DLD1 (cell line): ENCODE measurements at regions not wholly inside any gene's neighbourhood (a gene's known extent, or its start where the extent isn't known, plus 50 kb on each side); places are given as distances from the start of the nearest gene placed in this dataset.

ENCODE experiments used
- in situ Hi-C: cut with HindIII; loops from 2 replicates; pipeline ENCODE4 v1.10.0; 2017; ENCODE audit warnings: low sequenced_read_pairs

DNA sequence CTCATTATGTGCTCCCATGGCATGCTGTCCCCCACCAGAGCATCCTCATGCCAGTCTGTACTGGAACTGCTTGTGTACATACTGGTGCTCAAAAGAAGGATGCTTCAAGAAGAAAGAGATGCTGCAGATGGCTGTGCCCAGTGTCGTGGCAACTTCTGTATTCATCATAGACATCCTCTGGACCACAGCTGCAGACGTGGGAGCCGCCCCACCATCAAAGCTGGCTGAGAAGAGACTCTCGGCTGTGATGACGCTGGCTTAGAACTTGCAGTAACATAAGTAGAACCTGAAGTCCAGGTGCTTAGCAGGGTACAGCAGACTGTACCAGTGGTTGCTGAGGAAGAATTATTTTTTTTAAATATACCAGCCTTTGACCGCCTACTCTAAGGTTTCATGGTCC lies 112.6 kb upstream of the ARHGAP5 start:
- in situ Hi-C loops = loop anchor here (10.0 kb wide), 1 partner anchor 180 kb away; no protein-coding TSS in a partner anchor

DNA sequence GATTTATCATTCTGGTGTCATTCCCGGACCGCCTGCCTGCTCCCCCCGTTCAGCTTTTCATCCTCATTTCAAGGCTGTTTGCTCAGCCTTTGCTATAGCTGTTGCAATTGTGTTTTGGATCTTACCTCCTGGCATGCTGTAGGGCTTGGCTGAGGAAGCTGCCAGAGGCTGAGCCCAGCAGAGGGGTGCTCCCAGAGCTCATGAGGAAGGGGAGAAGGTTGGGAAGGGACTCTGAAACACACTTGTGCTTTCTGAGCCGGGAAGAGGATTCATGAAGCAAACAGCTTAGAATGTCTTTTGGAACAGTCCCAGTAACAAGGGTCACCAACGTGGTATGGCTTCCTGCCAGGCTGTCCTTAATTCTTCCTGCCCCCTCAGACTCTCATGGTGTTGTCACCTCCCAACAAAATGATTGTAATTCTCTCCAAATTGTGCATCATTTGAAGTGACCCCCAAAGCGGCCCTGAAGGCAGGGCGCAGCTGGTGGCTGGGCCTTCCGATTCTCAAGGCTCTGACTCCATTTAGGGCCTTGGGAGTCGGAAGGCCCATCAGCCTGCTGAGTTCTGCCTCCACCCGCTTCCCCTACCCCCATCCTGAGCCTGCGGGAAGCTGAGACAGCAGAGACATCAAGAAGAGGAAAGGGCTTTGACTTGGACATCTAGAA lies 111.9 kb upstream of the ARHGAP5 start:
- in situ Hi-C loops = loop anchor here (10.0 kb wide), 1 partner anchor 180 kb away; no protein-coding TSS in a partner anchor

DNA sequence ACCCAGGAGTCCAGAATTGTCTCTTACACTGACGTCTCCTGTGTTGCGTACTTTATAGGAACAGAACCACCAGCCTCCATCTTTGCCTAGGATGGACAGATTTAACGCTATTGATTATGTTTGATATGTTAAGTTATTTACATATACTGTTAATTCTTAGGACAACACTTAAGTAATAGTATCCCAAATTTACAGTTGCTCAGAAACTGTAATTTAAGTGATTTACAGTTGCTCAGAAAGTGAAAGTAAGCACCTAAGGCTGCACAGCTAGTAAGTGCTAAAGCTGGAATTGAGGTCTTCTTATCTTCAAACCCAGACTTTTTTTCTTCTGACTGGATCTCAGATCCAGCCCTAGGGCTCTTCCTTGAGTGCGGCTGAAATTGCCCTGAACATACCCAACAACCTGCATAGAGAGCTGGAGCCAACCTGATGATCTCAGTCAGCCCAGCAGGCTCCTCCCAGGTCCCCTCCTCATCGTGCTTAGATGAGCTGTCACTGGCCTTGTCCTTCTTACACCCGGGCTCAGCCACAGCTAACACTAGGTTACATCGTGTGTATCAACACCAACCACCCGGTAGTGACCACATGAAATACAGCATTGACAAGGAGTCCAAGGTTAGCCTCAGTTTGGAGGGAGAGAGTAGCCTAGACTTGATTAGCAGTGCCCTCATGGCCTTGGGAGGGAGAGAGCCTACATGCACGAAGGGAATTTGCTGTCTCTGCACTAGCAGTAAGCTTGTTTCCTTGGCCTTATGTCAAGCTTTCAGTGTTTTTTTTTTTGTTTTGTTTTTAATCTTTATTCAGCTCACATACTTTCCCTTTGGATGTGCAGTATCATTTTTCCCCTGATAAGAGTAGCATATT lies 111.1 kb upstream of the ARHGAP5 start:
- in situ Hi-C loops = loop anchor here (10.0 kb wide), 1 partner anchor 179 kb away; no protein-coding TSS in a partner anchor

DNA sequence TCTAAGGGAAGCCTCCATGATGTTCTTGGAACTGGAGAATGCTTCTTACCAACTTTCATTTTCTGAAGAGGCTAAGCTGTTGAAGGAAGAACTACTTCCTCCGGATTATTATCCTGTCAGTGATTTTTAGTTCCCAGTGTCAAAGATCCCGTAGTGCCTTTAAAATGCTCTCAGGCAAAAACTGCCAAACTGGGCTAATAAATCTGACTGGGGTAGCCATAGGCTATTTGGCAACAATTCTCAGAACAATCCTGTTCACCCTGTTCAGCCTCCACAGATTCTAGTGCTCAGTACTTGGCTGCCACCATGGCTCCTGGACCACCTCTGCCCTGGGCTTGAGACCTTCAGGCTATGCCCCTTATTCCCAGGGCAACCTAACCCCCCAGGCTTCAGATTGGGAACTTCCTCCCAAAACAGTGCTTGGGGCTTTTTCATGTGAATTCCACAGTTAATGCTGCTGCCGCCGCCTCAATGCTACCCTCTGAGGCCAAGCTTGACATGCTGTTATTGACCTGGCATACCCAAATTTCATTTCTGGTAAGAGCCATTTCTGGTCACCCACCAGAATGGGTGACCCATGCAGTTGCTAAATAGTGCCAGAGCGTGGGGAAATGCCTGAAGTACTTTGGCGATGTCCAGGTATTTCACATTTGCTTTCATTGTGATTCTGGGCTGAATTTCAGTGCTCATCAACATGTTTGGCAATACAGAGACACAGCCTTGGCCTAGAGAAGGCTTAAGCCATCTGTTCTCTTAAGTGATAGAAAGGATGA lies 110.0 kb upstream of the ARHGAP5 start:
- in situ Hi-C loops = loop anchor here (10.0 kb wide), 1 partner anchor 178 kb away; no protein-coding TSS in a partner anchor

DNA sequence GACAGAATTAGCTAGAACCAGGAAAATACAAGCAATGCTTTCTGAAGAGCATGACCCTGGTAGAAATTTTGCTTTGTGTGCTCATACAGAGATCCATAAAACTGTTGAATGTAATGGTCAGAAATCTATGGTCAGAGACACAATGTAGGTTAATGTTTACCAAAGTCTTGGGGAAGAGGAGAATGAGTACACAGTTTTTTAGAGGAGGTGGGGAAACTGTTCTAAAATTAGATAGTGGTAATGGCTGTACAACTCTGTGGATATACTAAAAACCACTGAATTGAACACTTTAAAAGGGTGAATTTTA lies 109.5 kb upstream of the ARHGAP5 start:
- in situ Hi-C loops = loop anchor here (10.0 kb wide), 1 partner anchor 177 kb away; no protein-coding TSS in a partner anchor

DNA sequence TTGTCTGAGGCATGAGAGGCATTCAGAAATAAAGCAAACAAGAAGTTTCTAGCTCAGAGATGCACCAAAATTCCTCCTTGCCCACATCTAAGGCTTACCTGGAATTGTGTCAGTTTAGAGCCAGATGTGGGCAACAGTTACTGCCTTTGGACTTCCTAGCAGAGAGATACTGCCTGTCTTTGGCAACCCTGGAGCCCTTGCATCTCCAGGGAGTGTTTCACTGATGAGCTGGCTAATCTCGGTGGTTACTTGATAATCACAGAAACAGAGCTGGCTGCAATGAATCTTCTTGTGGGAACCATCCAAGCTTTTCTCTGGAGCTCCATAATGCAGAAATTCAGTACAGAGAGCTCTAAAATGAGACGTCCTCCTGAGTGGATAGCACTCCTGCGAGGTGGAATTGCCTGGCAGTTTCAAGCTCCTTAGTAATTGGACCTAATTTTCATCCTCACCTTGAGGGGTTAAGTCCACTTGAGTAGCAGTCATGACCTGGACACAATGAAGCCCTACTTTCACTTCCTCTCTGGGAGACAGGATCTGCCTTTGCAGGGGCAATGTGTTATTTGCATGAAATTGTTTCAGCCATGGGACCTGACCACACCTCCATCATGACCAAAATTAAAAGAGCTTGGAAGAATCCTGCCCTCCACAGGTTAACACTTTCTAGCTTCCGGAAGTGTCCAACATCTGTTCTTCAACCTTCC lies 108.8 kb upstream of the ARHGAP5 start:
- in situ Hi-C loops = loop anchor here (10.0 kb wide), 1 partner anchor 177 kb away; no protein-coding TSS in a partner anchor

DNA sequence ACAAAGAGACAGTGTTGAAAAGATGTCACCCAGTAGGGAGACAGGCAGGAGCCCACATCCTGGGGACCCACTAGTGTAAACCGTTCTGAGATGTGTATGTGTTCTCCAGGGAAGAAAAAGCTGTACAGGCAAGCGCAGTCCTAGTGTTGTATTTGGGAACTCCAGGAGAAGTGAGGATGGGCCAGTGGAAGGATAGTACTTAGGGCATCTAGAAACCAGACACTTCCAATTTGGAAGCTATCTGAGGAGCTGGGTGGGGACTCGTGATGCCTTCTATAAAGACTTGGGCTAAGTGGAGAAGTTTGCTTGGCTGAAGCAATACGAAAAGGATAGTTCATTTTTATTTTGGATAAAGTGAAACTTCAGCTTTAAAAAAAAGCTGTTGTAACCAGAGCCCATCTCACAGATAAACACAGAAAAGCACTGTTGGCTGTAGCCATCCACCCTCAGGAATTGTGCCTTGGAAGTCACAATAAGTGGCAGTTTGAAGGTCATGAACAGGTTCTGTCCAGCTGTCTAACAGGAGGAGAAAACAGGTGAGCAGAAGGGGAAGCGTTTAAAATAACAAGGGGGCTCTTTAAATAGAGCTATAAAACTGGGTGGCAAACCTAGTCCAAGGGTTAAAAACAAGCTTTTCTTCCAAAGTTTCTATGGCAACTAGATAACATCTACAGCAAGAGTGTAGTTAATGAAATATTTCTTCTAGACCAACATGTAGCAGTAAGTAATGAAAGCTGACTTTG lies 108.0 kb upstream of the ARHGAP5 start:
- in situ Hi-C loops = loop anchor here (10.0 kb wide), 1 partner anchor 176 kb away; no protein-coding TSS in a partner anchor

DNA sequence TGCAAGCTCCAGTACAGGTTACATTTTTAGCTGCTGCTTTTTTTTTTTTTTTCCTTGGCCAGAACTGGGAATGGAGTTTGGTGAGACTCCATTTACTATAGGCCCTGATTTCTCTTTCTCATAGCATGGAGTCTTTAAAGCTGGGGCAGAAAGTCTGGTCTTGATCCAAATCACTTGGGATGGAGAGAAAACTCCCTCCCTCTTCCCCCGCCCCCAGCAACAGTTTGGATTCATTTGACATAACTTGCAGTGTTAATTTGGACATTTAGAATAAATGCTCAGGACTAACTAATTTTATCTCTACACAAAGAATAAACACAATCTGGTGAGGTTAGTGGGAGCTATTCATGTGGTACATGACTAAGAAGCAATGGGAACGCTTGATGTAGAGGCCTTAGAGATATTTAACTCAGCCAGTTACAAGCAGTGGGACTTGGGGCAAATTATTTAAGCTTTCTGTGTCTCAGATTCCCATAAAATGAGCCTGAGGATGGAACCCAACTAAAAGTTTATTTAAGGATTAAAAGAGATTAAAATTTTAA lies 107.3 kb upstream of the ARHGAP5 start:
- in situ Hi-C loops = loop anchor here (10.0 kb wide), 1 partner anchor 175 kb away; no protein-coding TSS in a partner anchor

DNA sequence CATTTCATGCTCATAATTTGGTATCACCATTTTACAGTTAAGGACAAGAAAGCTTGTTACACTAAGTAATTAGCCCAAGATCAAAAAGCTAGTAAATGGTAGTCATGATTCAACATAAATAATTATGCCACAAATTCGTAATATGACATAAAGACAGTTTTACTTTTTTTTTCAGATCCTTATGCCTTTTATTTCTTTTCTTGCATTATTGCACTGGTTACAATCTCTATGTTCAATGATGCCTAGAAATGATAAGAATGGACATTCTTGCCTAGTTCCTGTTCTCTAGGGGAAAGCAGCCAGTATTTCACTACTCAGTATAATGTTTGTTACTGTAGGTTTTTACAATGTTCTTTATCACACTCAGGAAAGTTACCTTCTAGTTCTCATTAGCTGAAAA lies 106.4 kb upstream of the ARHGAP5 start:
- in situ Hi-C loops = no loop called here

DNA sequence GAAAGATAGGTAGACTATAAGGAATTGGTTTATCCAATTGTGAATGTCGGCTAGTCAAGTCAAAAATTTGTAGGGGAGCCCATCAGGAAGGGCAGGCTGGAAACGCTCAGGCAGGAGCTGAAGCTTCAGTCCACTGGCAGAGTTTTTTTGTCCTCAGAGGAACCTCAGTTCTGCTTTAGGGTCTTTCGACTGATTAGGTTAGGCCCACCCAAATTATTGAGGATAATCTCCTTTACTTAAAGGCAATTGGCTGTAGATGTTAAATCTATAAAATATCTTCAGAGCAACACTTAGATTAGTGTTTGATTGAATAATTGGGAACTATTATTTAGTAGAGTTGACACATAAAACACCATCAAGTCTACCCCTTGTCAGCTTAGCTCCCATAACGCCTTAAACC lies 105.5 kb upstream of the ARHGAP5 start:
- in situ Hi-C loops = no loop called here

DNA sequence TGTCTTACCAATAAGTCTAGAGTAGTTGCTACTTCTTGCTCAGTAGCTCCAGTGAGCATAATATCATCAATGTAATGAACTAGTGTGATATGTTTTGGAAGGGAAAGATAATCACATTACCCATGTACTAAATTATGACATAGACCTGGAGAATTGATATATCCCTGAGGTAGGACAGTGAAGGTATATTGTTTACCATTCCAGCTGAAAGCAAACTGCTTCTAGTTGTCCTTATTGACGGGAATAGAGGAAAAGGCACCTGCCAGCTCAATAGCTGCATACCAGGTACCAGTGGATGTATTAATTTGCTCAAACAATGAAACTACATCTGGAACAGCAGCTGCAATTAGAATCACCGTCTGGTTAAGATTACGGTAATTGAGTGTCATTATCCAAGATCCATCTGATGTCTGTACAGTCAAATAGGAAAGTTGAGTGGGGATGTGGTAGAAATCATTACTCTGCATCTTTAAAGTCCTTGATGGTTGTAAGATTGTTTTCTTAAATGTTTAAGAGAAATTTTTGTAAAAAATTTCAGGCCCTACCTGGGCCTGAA lies 100.0 kb upstream of the ARHGAP5 start:
- in situ Hi-C loops = no loop called here

DNA sequence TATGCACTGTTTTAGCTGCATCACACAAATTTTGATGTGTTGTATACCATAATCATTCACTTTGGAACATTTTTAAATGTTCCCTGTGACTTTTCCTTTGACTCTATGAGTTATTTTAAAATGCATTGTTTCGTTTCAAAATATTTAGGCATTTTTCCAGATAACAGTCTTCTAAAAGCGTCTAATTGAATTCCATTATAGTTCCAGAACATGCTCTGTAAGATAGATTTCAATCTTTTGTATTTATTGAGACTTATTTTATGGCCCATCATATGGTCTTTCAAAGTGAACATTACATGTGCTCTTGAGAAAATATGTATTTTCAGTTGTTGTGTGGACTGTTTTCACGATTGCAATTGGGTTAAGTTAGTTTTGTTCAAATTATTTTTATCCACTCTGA lies 98.7 kb upstream of the ARHGAP5 start:
- in situ Hi-C loops = no loop called here

DNA sequence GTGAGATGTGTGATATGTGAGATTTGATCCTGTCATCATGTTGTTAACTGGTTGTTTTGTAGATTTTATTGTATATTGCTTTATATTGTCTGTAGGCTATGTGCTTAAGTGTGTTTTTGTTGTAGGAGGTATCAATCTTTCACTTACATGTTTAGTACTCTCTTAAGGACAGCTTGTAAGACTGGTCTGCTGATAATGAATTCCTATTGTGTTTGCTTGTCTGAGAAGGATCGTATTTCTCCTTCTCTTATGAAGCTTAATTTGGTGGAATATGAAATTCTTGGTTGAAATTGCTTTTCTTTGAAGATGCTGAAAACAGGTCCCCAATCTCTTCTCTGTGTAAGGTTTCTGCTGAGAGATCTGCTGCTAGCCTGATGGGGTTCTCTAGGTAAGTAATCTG lies 94.5 kb upstream of the ARHGAP5 start:
- in situ Hi-C loops = no loop called here

DNA sequence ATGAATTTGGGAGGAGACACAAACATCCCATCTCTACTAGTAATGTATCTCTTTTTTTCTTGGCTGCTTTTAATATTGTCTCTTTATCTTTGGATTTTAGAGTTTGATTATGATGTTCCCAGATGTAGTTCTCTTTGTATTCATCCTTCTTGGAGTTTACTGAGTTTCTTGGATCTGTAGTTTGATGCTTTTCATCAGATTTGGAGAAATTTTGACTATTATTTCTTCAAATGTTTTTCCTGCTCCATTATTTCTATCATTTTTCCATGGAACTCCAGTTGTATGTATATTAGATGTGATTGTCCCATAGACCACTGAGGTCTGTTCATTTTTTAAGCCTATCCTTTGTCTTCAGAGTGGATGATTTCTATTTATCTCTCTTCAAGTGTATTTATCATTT lies 90.7 kb upstream of the ARHGAP5 start:
- in situ Hi-C loops = no loop called here

DNA sequence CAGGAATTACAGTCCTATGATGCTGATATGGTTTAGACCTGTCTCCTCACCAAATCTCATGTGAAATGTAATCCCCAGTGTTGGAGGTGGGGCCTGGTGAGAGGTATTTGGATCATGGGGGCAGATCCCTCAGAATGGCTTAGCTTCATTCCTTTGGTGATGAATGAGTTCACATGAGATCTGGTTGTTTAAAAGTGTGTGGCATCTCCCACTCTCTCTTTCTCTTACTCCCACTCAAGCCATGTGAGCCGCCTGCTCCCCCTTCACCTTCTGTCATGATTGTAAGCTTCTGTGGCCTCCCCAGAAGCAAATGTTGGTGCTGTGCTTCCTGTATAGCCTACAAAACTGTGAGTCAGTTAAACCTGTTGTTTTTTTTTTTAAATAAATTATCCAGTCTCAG lies 89.4 kb upstream of the ARHGAP5 start:
- in situ Hi-C loops = no loop called here

DNA sequence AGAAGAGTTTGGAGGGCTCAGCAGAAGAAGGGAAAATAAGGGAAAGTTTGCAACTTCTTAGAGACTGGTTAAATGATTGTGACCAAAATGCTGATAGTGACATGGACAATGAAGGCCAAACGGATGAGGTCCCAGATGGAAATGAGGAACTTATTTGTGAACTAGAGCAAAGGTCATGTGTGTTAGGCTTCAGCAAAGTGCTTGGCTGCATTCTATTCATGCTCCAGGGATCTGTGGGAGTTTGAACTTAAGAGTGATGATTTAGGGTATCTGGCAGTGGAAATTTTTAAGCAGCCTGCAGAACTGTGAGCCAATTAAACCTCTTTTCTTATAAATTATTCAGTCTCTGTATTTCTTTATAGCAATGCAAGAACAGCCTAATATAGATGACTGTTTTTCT lies 88.9 kb upstream of the ARHGAP5 start:
- in situ Hi-C loops = no loop called here

DNA sequence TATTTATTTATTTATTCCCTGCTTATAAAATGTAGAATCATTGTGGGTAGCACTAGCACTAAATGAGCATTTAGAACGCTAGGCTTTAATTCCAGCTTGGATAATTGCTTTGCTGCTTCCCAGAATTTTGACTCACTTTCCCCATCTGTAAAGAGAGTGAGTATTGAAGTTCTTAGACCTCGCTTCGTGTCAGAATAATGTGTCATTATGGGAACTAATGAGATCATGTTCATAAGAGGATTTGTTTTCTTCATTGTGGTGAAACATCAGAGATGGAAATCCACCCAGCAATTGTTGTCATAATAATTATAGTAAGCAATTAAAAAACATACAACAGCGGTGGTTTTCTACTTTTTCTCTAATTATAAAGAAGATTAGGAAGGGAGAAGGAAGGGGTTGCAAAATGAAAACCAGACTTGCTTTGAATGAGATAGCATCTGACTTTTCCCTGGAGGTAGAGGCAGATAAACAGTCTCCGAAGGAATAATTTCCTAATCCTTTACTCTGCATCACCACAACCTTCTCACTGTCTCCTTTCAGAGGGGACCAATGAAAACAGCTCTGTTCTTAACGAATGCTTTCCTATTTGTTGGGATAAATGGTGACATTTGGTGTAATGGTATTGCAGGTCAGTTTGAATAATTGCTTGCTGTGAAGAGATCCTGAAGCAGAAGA lies 86.8 kb upstream of the ARHGAP5 start:
- in situ Hi-C loops = no loop called here

DNA sequence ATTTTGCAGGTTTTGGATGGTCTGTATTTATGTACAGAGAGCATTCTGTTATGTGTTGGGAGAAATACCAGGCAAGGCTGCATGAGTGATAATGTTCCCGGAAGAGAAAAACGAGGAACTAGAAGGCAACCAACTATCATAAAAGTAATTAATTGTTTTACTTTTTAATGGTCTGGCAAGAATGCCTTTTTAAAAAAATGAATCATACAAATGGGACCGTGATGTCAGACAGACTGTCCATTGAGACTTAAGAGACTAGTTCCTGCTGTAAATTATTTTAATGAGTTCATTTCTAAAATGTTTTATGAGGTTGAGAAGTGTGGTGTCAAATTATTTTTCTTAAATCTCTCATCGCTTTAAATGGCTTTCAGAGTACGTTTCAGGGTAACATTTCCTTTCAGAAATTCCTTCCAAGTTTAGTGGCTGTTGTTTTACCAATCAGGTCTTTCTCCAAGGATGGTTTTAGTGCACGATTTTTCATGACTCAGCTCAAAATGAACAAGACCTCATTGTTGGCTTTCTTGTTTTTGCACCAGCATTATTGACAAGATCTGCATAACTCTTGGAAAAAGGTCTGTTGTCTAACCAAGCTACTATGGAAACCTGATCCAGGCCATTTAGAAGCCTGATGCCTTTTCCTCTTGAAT lies 86.1 kb upstream of the ARHGAP5 start:
- in situ Hi-C loops = no loop called here
